ENCODE measurements at regions not wholly inside any gene's neighbourhood (a gene's known extent, or its start where the extent isn't known, plus 50 kb on each side); places are given as distances from the start of the nearest gene placed in this dataset.
"Not testable (repeated sequence)": the region's sequence is repeated elsewhere in the genome, so short reads cannot be mapped to it uniquely, and the experiment has no call there.

DNA sequence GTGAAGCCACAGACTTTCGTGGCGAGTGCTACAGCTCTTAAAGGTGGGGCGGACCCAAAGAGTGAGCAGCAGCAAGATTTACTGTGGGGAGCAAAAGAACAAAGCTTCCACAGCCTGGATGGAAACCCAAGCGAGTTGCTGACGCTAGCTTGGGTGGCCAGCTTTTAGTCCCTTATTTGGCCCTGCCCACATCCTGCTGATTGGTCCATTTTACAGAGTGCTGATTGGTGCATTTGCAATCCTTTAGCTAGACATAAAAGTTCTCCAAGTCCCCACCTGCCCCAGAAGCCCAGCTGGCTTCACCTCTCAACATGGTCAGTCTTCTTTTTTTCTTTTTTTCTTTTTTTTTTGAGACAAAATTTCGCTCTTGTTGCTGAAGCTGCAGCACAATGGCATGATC, 161.0 kb downstream of the SPATA31A6 start:
- not testable (repeated sequence) for H3K27ac ChIP-seq (ENCODE audit: low read depth, low read length); H3K9me3 ChIP-seq (ENCODE audit: control insufficient read depth in 5 of 5, low read length in 5 of 5)

DNA sequence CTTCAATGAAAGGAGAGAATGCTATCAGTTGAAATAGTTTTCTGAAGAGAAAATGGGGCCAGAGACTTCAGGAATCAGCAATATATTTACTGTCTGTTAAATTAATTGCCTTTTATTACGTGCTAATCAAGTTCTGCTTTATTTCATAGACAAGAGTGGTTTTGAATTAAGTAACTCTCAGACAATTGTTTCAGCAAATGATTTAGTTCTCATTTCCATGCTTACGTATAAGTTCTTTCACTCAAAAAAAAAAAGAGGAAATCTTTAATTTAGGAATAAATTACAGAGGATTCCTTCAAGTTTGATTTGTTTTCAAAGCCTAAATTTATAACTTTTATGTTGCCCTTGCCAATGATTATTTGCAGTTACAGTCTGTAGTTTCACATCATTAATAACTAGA, 163.5 kb downstream of the SPATA31A6 start:
- H3K9me3 ChIP-seq (ENCODE audit: control insufficient read depth in 5 of 5, low read length in 5 of 5); H3K27me3 ChIP-seq (ENCODE audit: control insufficient read depth in 5 of 5, insufficient read depth in 4 of 5, low read length in 5 of 5); H3K4me3 ChIP-seq (ENCODE audit: low read depth in 1 of 5, low read length in 5 of 5); H3K36me3 ChIP-seq (ENCODE audit: control insufficient read depth in 5 of 5, insufficient read depth in 5 of 5, low read length in 5 of 5); H3K27ac ChIP-seq (ENCODE audit: low read depth, low read length); H3K4me1 ChIP-seq (ENCODE audit: control insufficient read depth in 5 of 5, insufficient read depth in 5 of 5, low read length in 5 of 5); H3K9ac ChIP-seq (ENCODE audit: low read length in 5 of 5): not testable (repeated sequence)

More for the DNA sequence above, 161.0 kb downstream of the SPATA31A6 start:
- not testable (repeated sequence) for H3K36me3 ChIP-seq (ENCODE audit: control insufficient read depth in 5 of 5, insufficient read depth in 5 of 5, low read length in 5 of 5); H3K4me1 ChIP-seq (ENCODE audit: control insufficient read depth in 5 of 5, insufficient read depth in 5 of 5, low read length in 5 of 5); H3K9ac ChIP-seq (ENCODE audit: low read length in 5 of 5); H3K4me3 ChIP-seq (ENCODE audit: low read depth in 1 of 5, low read length in 5 of 5); H3K27me3 ChIP-seq (ENCODE audit: control insufficient read depth in 5 of 5, insufficient read depth in 4 of 5, low read length in 5 of 5)

DNA sequence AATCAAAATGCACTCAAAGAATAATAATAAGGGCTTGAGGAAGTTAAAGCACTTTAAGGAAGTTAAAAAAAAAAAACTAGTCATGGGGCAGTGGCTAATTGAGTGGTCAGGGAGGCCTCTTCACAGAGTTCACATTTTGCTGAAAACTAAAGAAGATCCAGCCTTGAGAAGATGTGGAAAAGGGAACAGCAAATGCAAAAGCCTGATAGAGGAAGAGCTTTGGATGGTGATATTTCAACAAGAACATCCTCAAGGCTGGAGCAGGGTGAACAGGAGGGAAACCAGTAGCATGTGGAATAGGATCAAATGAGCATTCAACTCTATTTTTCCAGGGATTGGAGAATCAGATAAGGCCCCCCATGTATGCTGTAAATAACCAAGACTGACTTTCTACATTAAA, 165.7 kb downstream of the SPATA31A6 start:
- not testable (repeated sequence) for H3K27me3 ChIP-seq (ENCODE audit: control insufficient read depth in 5 of 5, insufficient read depth in 4 of 5, low read length in 5 of 5); H3K9ac ChIP-seq (ENCODE audit: low read length in 5 of 5); H3K9me3 ChIP-seq (ENCODE audit: control insufficient read depth in 5 of 5, low read length in 5 of 5); H3K27ac ChIP-seq (ENCODE audit: low read depth, low read length); H3K4me1 ChIP-seq (ENCODE audit: control insufficient read depth in 5 of 5, insufficient read depth in 5 of 5, low read length in 5 of 5); H3K36me3 ChIP-seq (ENCODE audit: control insufficient read depth in 5 of 5, insufficient read depth in 5 of 5, low read length in 5 of 5); H3K4me3 ChIP-seq (ENCODE audit: low read depth in 1 of 5, low read length in 5 of 5)

DNA sequence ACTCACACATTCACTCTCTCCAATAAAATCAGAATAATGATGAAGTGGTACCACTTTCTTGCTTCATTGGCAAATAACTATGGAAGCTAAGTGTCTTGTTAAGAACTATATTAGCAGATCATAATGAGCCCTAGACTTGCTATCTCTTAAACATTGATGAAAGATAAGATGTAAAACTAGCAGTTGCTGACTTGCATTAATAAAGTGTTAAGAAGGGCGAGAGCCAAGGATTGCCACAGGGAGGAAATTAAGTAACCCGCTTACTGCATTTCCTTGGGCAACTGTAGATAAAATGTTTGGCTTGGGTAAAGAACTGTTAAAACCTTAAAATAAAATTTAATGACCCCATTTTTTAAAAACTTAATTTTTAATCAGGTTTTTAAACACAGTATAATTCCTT, 167.0 kb downstream of the SPATA31A6 start:
- not testable (repeated sequence) for H3K4me1 ChIP-seq (ENCODE audit: control insufficient read depth in 5 of 5, insufficient read depth in 5 of 5, low read length in 5 of 5); H3K4me3 ChIP-seq (ENCODE audit: low read depth in 1 of 5, low read length in 5 of 5); H3K9me3 ChIP-seq (ENCODE audit: control insufficient read depth in 5 of 5, low read length in 5 of 5); H3K36me3 ChIP-seq (ENCODE audit: control insufficient read depth in 5 of 5, insufficient read depth in 5 of 5, low read length in 5 of 5); H3K27me3 ChIP-seq (ENCODE audit: control insufficient read depth in 5 of 5, insufficient read depth in 4 of 5, low read length in 5 of 5); H3K9ac ChIP-seq (ENCODE audit: low read length in 5 of 5); H3K27ac ChIP-seq (ENCODE audit: low read depth, low read length)

DNA sequence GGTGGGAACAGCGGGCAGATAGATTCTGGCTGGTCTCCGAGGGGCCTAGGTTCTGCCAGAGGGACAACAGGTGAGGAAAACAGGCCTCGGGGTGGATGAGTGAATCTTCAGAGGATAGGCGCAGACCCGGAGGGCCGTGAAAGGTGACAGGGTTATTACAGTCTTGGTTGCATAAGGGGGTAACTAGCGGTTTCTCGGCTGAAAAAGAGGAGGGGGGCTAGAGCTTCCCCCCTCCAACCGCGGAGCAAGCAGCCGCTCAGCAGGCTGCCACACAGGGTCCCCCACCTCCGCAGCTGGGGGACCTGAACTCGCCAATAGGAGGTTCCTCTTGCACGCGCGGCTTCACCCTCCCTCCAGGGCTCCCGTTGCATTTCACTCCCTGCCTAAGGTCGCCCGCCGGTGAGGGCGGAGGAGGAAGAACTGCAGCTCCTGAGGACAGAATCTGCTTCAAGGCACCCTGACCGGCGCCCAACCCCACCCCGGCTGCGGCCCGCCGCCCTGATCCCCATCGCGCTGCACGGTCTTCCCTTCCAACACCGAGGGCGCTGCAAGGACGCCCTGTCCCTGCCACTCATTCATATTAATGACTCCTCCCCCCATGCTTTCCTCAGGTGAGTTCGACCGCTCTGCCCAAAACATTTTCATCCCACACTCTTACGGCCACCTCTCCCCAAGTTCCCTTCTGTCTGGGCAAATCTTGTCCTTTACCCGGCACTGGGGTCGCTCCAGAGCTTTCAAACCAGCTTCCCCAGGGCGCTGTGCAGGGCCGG, 174.3 kb downstream of the SPATA31A6 start:
- not testable (repeated sequence) for H3K36me3 ChIP-seq (ENCODE audit: control insufficient read depth in 5 of 5, insufficient read depth in 5 of 5, low read length in 5 of 5); H3K4me3 ChIP-seq (ENCODE audit: low read depth in 1 of 5, low read length in 5 of 5); H3K27me3 ChIP-seq (ENCODE audit: control insufficient read depth in 5 of 5, insufficient read depth in 4 of 5, low read length in 5 of 5); H3K9ac ChIP-seq (ENCODE audit: low read length in 5 of 5); H3K4me1 ChIP-seq (ENCODE audit: control insufficient read depth in 5 of 5, insufficient read depth in 5 of 5, low read length in 5 of 5); H3K9me3 ChIP-seq (ENCODE audit: control insufficient read depth in 5 of 5, low read length in 5 of 5); H3K27ac ChIP-seq (ENCODE audit: low read depth, low read length)

DNA sequence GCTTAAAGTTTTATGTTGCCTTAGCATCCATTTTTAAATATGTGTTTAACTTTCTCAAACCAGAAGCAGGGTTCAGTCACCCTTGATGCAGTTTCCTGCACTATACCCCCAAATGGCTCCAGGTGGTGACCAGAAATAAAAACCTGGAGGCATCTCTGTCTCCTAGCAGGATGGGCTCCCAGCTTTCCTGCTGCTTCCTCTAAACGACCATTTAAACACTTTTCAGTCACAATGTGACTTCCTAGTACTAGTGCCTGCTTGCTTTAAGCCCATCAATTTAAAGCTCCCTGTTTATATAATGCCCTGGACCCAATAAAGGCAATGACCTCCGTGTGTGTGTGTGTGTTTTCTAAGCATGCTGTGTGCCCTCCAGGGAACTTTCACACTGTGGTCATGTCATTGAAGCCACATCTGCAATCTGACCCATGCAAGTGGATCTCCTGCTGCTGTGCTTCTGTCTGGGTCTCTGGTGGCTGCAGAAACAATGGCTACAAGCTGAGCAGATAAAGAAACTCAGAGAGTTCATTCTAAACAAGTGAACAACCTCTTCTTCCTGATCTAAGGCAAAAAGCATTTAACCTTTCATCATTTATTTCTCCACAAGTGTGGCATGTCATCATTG, 175.3 kb downstream of the SPATA31A6 start:
- not testable (repeated sequence) for H3K9me3 ChIP-seq (ENCODE audit: control insufficient read depth in 5 of 5, low read length in 5 of 5); H3K36me3 ChIP-seq (ENCODE audit: control insufficient read depth in 5 of 5, insufficient read depth in 5 of 5, low read length in 5 of 5); H3K4me1 ChIP-seq (ENCODE audit: control insufficient read depth in 5 of 5, insufficient read depth in 5 of 5, low read length in 5 of 5); H3K27me3 ChIP-seq (ENCODE audit: control insufficient read depth in 5 of 5, insufficient read depth in 4 of 5, low read length in 5 of 5); H3K4me3 ChIP-seq (ENCODE audit: low read depth in 1 of 5, low read length in 5 of 5); H3K9ac ChIP-seq (ENCODE audit: low read length in 5 of 5); H3K27ac ChIP-seq (ENCODE audit: low read depth, low read length)

DNA sequence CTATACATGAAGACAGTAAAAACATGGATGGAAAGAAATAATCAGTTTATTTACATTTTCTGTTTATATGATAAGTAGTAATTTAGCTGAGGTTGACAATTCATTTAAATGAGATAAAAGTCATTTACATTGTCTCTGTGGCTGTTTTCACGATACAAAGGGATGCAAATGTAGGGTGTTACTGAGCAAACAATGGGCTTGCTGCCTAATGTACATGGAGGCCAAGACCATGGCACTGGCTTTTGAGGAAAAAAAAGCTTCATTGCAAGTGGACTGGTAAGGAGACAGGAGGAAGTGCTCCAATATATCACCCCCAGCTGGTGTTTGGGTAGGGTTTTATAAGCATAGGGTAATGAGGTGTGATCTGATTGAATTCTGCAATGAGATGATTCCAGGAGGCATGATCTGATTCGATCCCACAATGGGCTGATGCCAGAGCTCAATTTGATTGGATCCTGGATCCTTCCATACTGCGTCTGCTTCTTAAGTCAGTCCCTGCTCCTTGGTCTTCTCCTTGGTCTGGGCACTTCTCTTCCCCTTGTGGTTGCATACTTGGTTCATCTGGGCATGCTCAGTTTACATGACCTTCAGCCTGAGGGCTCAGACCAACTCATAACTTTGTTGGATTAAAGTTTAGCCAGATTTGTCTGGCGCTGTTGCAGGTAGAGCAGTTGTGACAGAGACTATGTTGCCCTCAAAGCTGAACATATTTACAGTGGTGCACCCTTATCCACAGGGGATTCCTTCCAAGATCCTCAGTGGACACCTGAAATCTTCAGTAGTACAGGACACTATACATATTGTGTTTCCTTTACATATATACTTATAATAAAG, 181.2 kb downstream of the SPATA31A6 start:
- not testable (repeated sequence) for H3K4me3 ChIP-seq (ENCODE audit: low read depth in 1 of 5, low read length in 5 of 5); H3K27ac ChIP-seq (ENCODE audit: low read depth, low read length); H3K9me3 ChIP-seq (ENCODE audit: control insufficient read depth in 5 of 5, low read length in 5 of 5); H3K4me1 ChIP-seq (ENCODE audit: control insufficient read depth in 5 of 5, insufficient read depth in 5 of 5, low read length in 5 of 5); H3K36me3 ChIP-seq (ENCODE audit: control insufficient read depth in 5 of 5, insufficient read depth in 5 of 5, low read length in 5 of 5); H3K27me3 ChIP-seq (ENCODE audit: control insufficient read depth in 5 of 5, insufficient read depth in 4 of 5, low read length in 5 of 5); H3K9ac ChIP-seq (ENCODE audit: low read length in 5 of 5)

DNA sequence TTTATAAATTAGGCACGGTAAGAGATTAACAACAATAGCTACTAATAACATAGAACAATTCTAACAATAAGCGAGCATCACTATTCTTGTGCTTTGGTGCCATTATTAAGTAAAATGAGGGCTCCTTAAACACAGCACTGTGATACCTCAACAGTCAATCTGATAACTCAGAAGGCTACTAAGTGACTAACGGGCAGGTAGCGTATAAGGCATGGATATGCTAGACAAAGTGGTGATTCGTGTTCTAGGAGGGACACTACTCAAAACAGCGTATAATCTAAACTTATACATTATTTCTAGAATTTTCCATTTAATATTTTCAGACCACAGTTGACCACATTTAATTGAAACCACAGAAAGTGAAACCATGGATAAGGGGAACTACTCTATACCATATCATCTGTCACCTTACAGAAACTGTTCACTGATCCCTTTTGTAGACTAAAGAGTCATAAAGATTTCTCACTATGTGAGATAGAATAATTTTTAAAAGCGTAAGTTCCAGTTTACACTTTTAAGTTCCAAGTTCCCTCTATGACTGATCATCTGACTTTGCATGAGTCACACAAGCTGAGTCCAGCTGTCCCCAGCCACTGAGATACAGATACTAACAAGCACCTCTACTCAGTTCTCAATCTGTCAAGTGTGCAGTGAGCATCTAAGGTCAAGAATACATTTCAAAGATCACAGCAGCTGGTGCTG, 181.9 kb downstream of the SPATA31A6 start:
- not testable (repeated sequence) for H3K27me3 ChIP-seq (ENCODE audit: control insufficient read depth in 5 of 5, insufficient read depth in 4 of 5, low read length in 5 of 5); H3K9me3 ChIP-seq (ENCODE audit: control insufficient read depth in 5 of 5, low read length in 5 of 5); H3K4me3 ChIP-seq (ENCODE audit: low read depth in 1 of 5, low read length in 5 of 5); H3K4me1 ChIP-seq (ENCODE audit: control insufficient read depth in 5 of 5, insufficient read depth in 5 of 5, low read length in 5 of 5); H3K27ac ChIP-seq (ENCODE audit: low read depth, low read length); H3K36me3 ChIP-seq (ENCODE audit: control insufficient read depth in 5 of 5, insufficient read depth in 5 of 5, low read length in 5 of 5); H3K9ac ChIP-seq (ENCODE audit: low read length in 5 of 5)

DNA sequence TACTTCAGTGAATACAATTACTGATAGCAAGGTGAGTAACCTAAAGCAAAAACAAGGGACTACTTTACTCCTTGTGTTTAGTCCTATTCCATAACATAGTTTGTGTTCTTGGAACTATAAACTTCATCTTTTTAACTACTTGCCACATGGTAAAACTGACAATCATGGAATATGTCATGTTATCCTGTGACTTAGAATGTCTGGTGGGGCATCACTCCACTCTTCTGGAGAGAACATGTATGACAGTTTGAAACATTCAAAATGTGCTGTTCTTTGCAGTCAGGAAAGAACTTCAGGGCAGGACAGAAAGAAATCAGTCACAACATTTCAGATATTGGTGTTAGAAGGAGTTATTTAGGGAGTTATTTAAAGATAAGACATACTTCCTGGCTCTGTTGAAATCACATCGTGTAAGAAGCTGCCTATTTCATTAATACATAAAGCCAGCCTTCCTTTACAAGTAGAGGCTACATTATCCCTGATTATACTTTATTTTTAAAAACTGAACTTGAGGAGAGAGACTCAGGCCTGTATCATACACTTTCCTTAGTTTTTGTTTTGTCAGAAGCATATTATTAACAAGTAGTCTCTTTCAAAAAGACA, 184.9 kb downstream of the SPATA31A6 start:
- H3K9ac ChIP-seq (ENCODE audit: low read length in 5 of 5); H3K36me3 ChIP-seq (ENCODE audit: control insufficient read depth in 5 of 5, insufficient read depth in 5 of 5, low read length in 5 of 5); H3K9me3 ChIP-seq (ENCODE audit: control insufficient read depth in 5 of 5, low read length in 5 of 5); H3K4me3 ChIP-seq (ENCODE audit: low read depth in 1 of 5, low read length in 5 of 5); H3K27me3 ChIP-seq (ENCODE audit: control insufficient read depth in 5 of 5, insufficient read depth in 4 of 5, low read length in 5 of 5); H3K4me1 ChIP-seq (ENCODE audit: control insufficient read depth in 5 of 5, insufficient read depth in 5 of 5, low read length in 5 of 5); H3K27ac ChIP-seq (ENCODE audit: low read depth, low read length): not testable (repeated sequence)

DNA sequence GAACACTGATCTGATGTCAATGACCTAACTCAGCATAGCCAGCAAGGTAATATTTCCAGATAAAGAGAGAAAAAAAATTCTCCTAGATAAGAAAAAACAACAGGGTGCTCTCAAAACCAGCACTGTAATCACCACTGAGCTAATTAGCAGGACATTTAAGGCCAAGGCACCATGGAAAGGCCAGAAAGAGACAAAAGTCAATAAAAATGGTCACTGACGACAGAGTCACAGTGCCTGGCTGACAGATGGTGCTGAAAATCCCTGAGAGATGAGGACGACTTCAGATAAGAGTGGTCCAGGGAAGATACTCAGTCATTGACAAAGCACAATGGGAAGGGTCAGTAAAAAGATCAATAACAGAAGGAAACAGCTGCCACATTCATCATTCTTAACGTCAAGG, 186.7 kb downstream of the SPATA31A6 start:
- not testable (repeated sequence) for H3K27me3 ChIP-seq (ENCODE audit: control insufficient read depth in 5 of 5, insufficient read depth in 4 of 5, low read length in 5 of 5); H3K27ac ChIP-seq (ENCODE audit: low read depth, low read length); H3K36me3 ChIP-seq (ENCODE audit: control insufficient read depth in 5 of 5, insufficient read depth in 5 of 5, low read length in 5 of 5); H3K4me3 ChIP-seq (ENCODE audit: low read depth in 1 of 5, low read length in 5 of 5); H3K4me1 ChIP-seq (ENCODE audit: control insufficient read depth in 5 of 5, insufficient read depth in 5 of 5, low read length in 5 of 5); H3K9ac ChIP-seq (ENCODE audit: low read length in 5 of 5); H3K9me3 ChIP-seq (ENCODE audit: control insufficient read depth in 5 of 5, low read length in 5 of 5)

All from subcutaneous abdominal adipose tissue (tissue), 5 donors.